ENCODE measurements at regions not wholly inside any gene's neighbourhood (a gene's known extent, or its start where the extent isn't known, plus 50 kb on each side); places are given as distances from the start of the nearest gene placed in this dataset.

- TF ChIP-seq CTCF (IDR thresholded peaks at IDR 0.05; ENCODE audit: low read length) (no peak), EZH2 (IDR thresholded peaks at IDR 0.05; ENCODE audit: borderline replicate concordance, low read length) (no peak)
Measured at GRCh38 chr11:134731213-134731961, 319.3 kb upstream of the B3GAT1 start.

All from OCI-LY1 (cell line).